Neural cell (in vitro differentiated cells): ENCODE measurements at regions not wholly inside any gene's neighbourhood (a gene's known extent, or its start where the extent isn't known, plus 50 kb on each side); places are given as distances from the start of the nearest gene placed in this dataset.
A peak's percentile ranks its signal among the peaks of the same experiment; 100 is the strongest.

Experiments used
- H2AFZ ChIP-seq: fragments of 200-600, 300-800 bp; sonication (generic), shearing (Covaris generic); 2 replicates; pipeline ENCODE4 v1.6.0; 2014; ENCODE audit warnings: low read depth, mild to moderate bottlenecking, antibody characterized with exemption, low read length, moderate library complexity
- H3F3A ChIP-seq: fragments of 200-600 bp; shearing (Covaris generic); 2 replicates; pipeline ENCODE4 v1.6.1; 2016; ENCODE audit warnings: mild to moderate bottlenecking, moderate library complexity, mixed read lengths, antibody characterized with exemption, low read length; ENCODE audit not compliant: insufficient read depth, poor library complexity, severe bottlenecking
- H3K27ac ChIP-seq: fragments of 200-600, 300-800 bp; sonication (generic), shearing (Covaris generic); 2 replicates; pipeline ENCODE4 v1.5.1; 2014; ENCODE audit warnings: mild to moderate bottlenecking, low read length, moderate library complexity
- H3K27me3 ChIP-seq: fragments of 300-800, 200-600 bp; sonication (generic), shearing (Covaris generic); 2 replicates; pipeline ENCODE4 v1.6.0; 2014; ENCODE audit warnings: mild to moderate bottlenecking, low read depth, low read length, moderate library complexity; ENCODE audit not compliant: insufficient read depth
- H3K36me3 ChIP-seq: fragments of 300-800, 200-600 bp; sonication (generic), shearing (Covaris generic); 2 replicates; pipeline ENCODE4 v1.5.1; 2014; ENCODE audit warnings: mild to moderate bottlenecking, antibody characterized with exemption, low read length, moderate library complexity; ENCODE audit not compliant: insufficient read depth
- H3K4me2 ChIP-seq: fragments of 300-800, 200-600 bp; sonication (generic), shearing (Covaris generic); 2 replicates; pipeline ENCODE4 v1.6.0; 2014; ENCODE audit warnings: mild to moderate bottlenecking, low read length
- H3K4me3 ChIP-seq: fragments of 300-800, 200-600 bp; sonication (generic), shearing (Covaris generic); 2 replicates; pipeline ENCODE4 v1.5.1; 2014; ENCODE audit warnings: mild to moderate bottlenecking, low read length, moderate library complexity
- H3K79me2 ChIP-seq: fragments of 200-600 bp; shearing (Covaris generic); replicated peaks from 2 replicates; pipeline ENCODE4 v1.6.0; 2014; ENCODE audit warnings: mild to moderate bottlenecking, low read length, moderate library complexity; ENCODE audit not compliant: insufficient read depth
- H3K9ac ChIP-seq: fragments of 300-800, 200-600 bp; sonication (generic), shearing (Covaris generic); 2 replicates; pipeline ENCODE4 v1.6.1; 2016; ENCODE audit warnings: mild to moderate bottlenecking, low read length, mixed read lengths
- H3K9me2 ChIP-seq: fragments of 200-600 bp; shearing (Covaris generic); 2 replicates; pipeline ENCODE4 v1.6.1; 2016; ENCODE audit warnings: mild to moderate bottlenecking, low read length, mixed read lengths; ENCODE audit not compliant: insufficient read depth
- H3K9me3 ChIP-seq: fragments of 200-600, 300-800 bp; sonication (generic), shearing (Covaris generic); 2 replicates; pipeline ENCODE4 v1.6.1; 2016; ENCODE audit warnings: mild to moderate bottlenecking, mixed run types, low read length, moderate library complexity, mixed read lengths
- H4K20me1 ChIP-seq: fragments of 200-600 bp; shearing (Covaris generic); 2 replicates; pipeline ENCODE4 v1.6.1; 2016; ENCODE audit warnings: mild to moderate bottlenecking, mixed run types; ENCODE audit not compliant: insufficient read depth
- CTCF ChIP-seq: fragments of 450-650 bp; IDR thresholded peaks from 2 replicates; pipeline ENCODE4 v1.5.1; 2014; ENCODE audit warnings: antibody characterized with exemption, mild to moderate bottlenecking, moderate library complexity; ENCODE audit not compliant: poor library complexity, severe bottlenecking
- EP300 ChIP-seq: fragments of 450-650 bp; conservative IDR thresholded peaks from 2 replicates; pipeline ENCODE4 v1.6.1; 2014; ENCODE audit warnings: antibody characterized with exemption, mild to moderate bottlenecking, moderate library complexity; ENCODE audit not compliant: poor library complexity, severe bottlenecking
- EZH2 ChIP-seq: fragments of 200-600, 300-800 bp; shearing (Covaris generic), sonication (generic); IDR thresholded peaks from 2 replicates; pipeline ENCODE4 v1.6.1; 2014; ENCODE audit warnings: antibody characterized with exemption, low read length, borderline replicate concordance, mild to moderate bottlenecking; ENCODE audit not compliant: insufficient read depth, poor library complexity, severe bottlenecking
- MXI1 ChIP-seq: fragments of 450-650 bp; conservative IDR thresholded peaks from 2 replicates; pipeline ENCODE4 v1.6.1; 2014; ENCODE audit warnings: antibody characterized with exemption, mild to moderate bottlenecking; ENCODE audit not compliant: poor library complexity, severe bottlenecking
- POLR2AphosphoS5 ChIP-seq: IDR thresholded peaks from 2 replicates; pipeline ENCODE4 v1.6.1; 2012
- RAD21 ChIP-seq: fragments of 450-650 bp; conservative IDR thresholded peaks from 2 replicates; pipeline ENCODE4 v1.6.1; 2014; ENCODE audit warnings: antibody characterized with exemption, mild to moderate bottlenecking, moderate library complexity
- REST ChIP-seq: IDR thresholded peaks from 2 replicates; pipeline ENCODE4 v1.6.1; 2012; ENCODE audit warnings: borderline replicate concordance
- SMC3 ChIP-seq: fragments of 450-650 bp; conservative IDR thresholded peaks from 2 replicates; pipeline ENCODE4 v1.6.1; 2014; ENCODE audit warnings: antibody characterized with exemption, mild to moderate bottlenecking, moderate library complexity; ENCODE audit not compliant: poor library complexity
- TAF1 ChIP-seq: IDR thresholded peaks from 2 replicates; pipeline ENCODE4 v1.6.1; 2012; ENCODE audit warnings: low read depth

GRCh38 chr14:95417492-95417891 is 97.8 kb upstream of the CLMN start:
- H3K4me3 ChIP-seq: no peak overlapping the region

GRCh38 chr14:95415993-95416392 is 96.3 kb upstream of the CLMN start:
- Histone ChIP-seq H2AFZ (no peak overlapping the region), H3K9me2 (no peaks in the 10 kb centered on the region), H3K4me3 (no peak overlapping the region), H3F3A (no peaks in the 10 kb centered on the region), H3K36me3 (no peaks in the 10 kb centered on the region), H3K9ac (no peak overlapping the region), H3K79me2 (no peaks in the 10 kb centered on the region), H3K9me3 (no peaks in the 10 kb centered on the region), H3K27me3 (no peaks in the 10 kb centered on the region), H3K27ac (no peak overlapping the region), H4K20me1 (no peaks in the 10 kb centered on the region), H3K4me2 (no peak overlapping the region)
- TF ChIP-seq EP300: no peak
- TF ChIP-seq REST: no peak
- no peak for TF ChIP-seq MXI1
- no peak for TF ChIP-seq CTCF
- no peak for TF ChIP-seq RAD21
- no peak for TF ChIP-seq EZH2
- TF ChIP-seq SMC3: no peak

More at GRCh38 chr14:95417492-95417891, 97.8 kb upstream of the CLMN start:
- Histone ChIP-seq H3K9ac (no peak overlapping the region), H3K9me2 (no peaks in the 10 kb centered on the region), H2AFZ (no peak overlapping the region), H3F3A (no peaks in the 10 kb centered on the region), H3K9me3 (no peaks in the 10 kb centered on the region), H4K20me1 (no peaks in the 10 kb centered on the region), H3K36me3 (no peaks in the 10 kb centered on the region), H3K4me2 (no peak overlapping the region), H3K27ac (no peak overlapping the region), H3K27me3 (no peaks in the 10 kb centered on the region), H3K79me2 (no peaks in the 10 kb centered on the region)
- TF ChIP-seq EZH2: no peak
- no peak for TF ChIP-seq REST
- TF ChIP-seq POLR2AphosphoS5: no peak
- TF ChIP-seq SMC3: no peak
- TF ChIP-seq TAF1: no peak
- peak; percentile 46 for TF ChIP-seq CTCF
